WTC11 (cell line): ENCODE measurements at regions not wholly inside any gene's neighbourhood (a gene's known extent, or its start where the extent isn't known, plus 50 kb on each side); places are given as distances from the start of the nearest gene placed in this dataset.

Experiments
- ATAC-seq: fragments of 200-7000 bp; cut with Tn5 transposase; 2 replicates; pipeline ENCODE4 v1.10.0; 2021; ENCODE audit warnings: mild to moderate bottlenecking, moderate library complexity
- CTCF ChIA-PET: fragments of 300-600 bp; sonication (Branson Sonifier 250); formaldehyde crosslinking; loops from one replicate; lab custom pipeline; 2021; ENCODE audit warnings: antibody characterized with exemption; lab: Charles Lee
- POLR2A ChIA-PET: fragments of 350-600 bp; sonication (Branson Sonifier 250); formaldehyde crosslinking; loops from one replicate; lab custom pipeline; 2021; ENCODE audit warnings: antibody characterized with exemption; lab: Charles Lee
- DNase-seq: peaks from one replicate; pipeline ENCODE4 v3.0.0; 2021; ENCODE audit warnings: low spot score
- H3K27ac Mint-ChIP-seq: 2 replicates; pipeline ENCODE4 v1.8.0; 2021; ENCODE audit warnings: mixed read lengths
- H3K27me3 Mint-ChIP-seq: 2 replicates; pipeline ENCODE4 v1.8.0; 2021; ENCODE audit warnings: low read depth, mild to moderate bottlenecking, moderate library complexity, mixed read lengths
- H3K36me3 Mint-ChIP-seq: 2 replicates; pipeline ENCODE4 v1.8.0; 2021; ENCODE audit warnings: mixed read lengths
- H3K4me1 Mint-ChIP-seq: 2 replicates; pipeline ENCODE4 v1.8.0; 2022; ENCODE audit warnings: mixed read lengths
- H3K4me3 Mint-ChIP-seq: 2 replicates; pipeline ENCODE4 v1.8.0; 2021; ENCODE audit warnings: mild to moderate bottlenecking, moderate library complexity, mixed read lengths
- H3K9me3 Mint-ChIP-seq: 2 replicates; pipeline ENCODE4 v1.8.0; 2021; ENCODE audit warnings: mixed read lengths
- ATF1 ChIP-seq: sonication (generic); formaldehyde crosslinking; IDR thresholded peaks from 2 replicates; pipeline ENCODE4 v1.8.1; 2023; ENCODE audit warnings: mild to moderate bottlenecking, moderate library complexity, missing genetic modification reagents
- ESRRA ChIP-seq: sonication (generic); formaldehyde crosslinking; IDR thresholded peaks from 2 replicates; pipeline ENCODE4 v1.8.1; 2022; ENCODE audit warnings: mild to moderate bottlenecking, missing genetic modification reagents, borderline replicate concordance
- ETV6 ChIP-seq: sonication (generic); formaldehyde crosslinking; IDR thresholded peaks from 2 replicates; pipeline ENCODE4 v1.8.1; 2022; ENCODE audit warnings: mild to moderate bottlenecking, missing genetic modification reagents
- GTF2I ChIP-seq: fragments of 250-450 bp; sonication (Bioruptor Pico); conservative IDR thresholded peaks from 2 replicates; pipeline ENCODE4 v1.4.0; 2021; ENCODE audit warnings: mild to moderate bottlenecking
- KAT7 ChIP-seq: sonication (generic); formaldehyde crosslinking; IDR thresholded peaks from 2 replicates; pipeline ENCODE4 v1.8.1; 2023; ENCODE audit warnings: missing genetic modification reagents, mild to moderate bottlenecking, borderline replicate concordance
- NFATC4 ChIP-seq: fragments of 250-450 bp; sonication (Bioruptor Pico); IDR thresholded peaks from 2 replicates; pipeline ENCODE4 v1.9.0; 2021; ENCODE audit warnings: mild to moderate bottlenecking
- NFE2L1 ChIP-seq: sonication (generic); formaldehyde crosslinking; IDR thresholded peaks from 2 replicates; pipeline ENCODE4 v1.8.1; 2023; ENCODE audit warnings: missing genetic modification reagents
- NR1H2 ChIP-seq: sonication (generic); formaldehyde crosslinking; IDR thresholded peaks from 2 replicates; pipeline ENCODE4 v1.9.0; 2021; ENCODE audit warnings: mild to moderate bottlenecking, moderate library complexity, missing genetic modification reagents
- RORB ChIP-seq: fragments of 250-450 bp; sonication (Bioruptor Pico); IDR thresholded peaks from 2 replicates; pipeline ENCODE4 v1.9.0; 2021; ENCODE audit warnings: mild to moderate bottlenecking
- ZNF671 ChIP-seq: fragments of 250-450 bp; sonication (Bioruptor Pico); IDR thresholded peaks from 2 replicates; pipeline ENCODE4 v1.8.0; 2021; ENCODE audit warnings: mild to moderate bottlenecking
- TF ChIP-seq, protein P1 (sequence below): sonication (generic); formaldehyde crosslinking; IDR thresholded peaks from 2 replicates; pipeline ENCODE4 v1.8.1; 2023; ENCODE audit warnings: mild to moderate bottlenecking, missing genetic modification reagents
- TF ChIP-seq, protein P2 (sequence below): fragments of 250-450 bp; sonication (Bioruptor Pico); conservative IDR thresholded peaks from 2 replicates; pipeline ENCODE4 v1.9.0; 2021; ENCODE audit warnings: mild to moderate bottlenecking
- TF ChIP-seq, protein P3 (sequence below): fragments of 200-600 bp; IDR thresholded peaks from 2 replicates; pipeline ENCODE4 v1.8.0; 2022; ENCODE audit warnings: antibody characterized with exemption
- TF ChIP-seq, protein P4 (sequence below): sonication (generic); formaldehyde crosslinking; IDR thresholded peaks from 2 replicates; pipeline ENCODE4 v1.8.1; 2023; ENCODE audit warnings: mild to moderate bottlenecking, missing genetic modification reagents, borderline replicate concordance

DNA sequence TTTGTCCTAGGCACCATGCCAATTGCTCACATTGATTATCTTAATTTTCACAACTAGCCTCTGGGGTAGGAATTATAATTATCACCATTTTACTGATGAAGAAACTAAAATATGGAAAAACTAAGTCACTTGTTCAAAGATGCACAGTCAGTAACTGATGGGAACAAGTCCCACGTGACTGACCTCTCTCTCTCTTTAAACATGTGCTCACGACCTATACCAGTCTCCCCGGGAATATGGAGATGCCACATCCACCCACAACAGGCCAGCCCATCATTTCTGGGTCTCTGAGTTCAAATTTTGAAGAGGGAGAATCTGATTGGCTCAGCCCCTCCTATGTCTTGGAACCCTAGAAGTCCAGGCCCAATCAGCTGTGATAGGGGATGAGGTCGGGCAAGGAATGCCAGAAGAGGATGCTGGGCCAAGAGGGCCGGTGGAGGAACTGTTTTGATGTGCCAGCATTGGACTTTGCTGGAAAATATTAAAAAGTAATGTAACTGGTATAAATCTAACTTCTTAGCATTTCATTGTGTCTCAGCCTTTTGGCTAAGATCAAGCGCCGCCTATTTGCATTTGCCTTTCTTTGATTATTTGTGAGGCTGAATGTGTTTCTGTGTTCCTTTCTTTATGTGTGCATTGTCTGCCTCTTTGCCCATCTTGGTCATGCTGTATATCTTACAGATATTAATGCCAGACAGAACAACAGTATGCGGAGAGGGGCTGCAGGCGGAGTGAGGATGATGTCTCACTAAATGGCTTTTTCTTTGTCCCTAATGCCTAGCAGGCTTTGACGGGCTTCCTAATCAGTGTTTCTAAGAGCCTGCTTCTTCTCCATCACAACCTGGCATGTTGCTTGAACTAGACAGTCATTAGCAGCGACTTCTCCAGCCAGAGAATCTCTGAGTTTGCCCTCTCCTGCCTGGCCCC is 126.6 kb downstream of the VEGFA start (continued):
- TF ChIP-seq, protein P1, sequence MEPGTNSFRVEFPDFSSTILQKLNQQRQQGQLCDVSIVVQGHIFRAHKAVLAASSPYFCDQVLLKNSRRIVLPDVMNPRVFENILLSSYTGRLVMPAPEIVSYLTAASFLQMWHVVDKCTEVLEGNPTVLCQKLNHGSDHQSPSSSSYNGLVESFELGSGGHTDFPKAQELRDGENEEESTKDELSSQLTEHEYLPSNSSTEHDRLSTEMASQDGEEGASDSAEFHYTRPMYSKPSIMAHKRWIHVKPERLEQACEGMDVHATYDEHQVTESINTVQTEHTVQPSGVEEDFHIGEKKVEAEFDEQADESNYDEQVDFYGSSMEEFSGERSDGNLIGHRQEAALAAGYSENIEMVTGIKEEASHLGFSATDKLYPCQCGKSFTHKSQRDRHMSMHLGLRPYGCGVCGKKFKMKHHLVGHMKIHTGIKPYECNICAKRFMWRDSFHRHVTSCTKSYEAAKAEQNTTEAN (CRISPR knock-in tag), result no peak
- TF ChIP-seq ZNF671 (CRISPR knock-in tag), result no peak
- TF ChIP-seq NR1H2 (CRISPR knock-in tag), result no peak
- TF ChIP-seq, protein P2, sequence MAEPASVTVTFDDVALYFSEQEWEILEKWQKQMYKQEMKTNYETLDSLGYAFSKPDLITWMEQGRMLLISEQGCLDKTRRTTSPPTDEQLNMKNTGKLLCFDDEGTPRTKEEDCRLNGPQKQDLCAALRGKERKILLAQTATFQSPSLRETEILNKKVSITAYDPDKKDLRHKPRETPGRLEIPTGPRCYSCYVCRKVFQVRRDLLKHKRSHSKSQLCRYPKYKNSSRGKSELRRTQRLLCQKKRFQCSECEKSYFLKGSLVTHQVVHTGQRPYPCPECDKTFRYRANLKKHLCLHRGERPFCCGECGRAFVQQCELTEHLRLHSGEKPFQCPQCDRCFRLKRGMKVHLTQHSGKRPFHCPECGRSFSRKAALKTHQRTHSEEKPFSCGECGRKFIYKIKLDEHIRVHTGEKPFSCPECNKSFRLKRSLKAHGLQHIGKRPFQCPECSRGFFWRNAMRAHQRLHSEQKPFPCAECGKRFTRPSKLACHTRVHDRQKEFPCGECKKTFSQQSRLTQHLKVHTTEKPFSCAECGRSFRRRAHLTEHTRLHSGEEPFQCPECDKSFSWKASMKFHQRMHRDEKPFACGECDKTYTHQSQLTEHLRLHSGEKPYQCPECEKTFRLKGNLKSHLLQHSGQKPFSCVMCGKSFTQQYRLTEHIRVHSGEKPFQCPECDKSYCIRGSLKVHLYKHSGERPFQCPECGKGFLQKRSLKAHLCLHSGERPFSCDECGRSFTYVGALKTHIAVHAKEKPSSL, result no peak
- no peak for TF ChIP-seq KAT7 (CRISPR knock-in tag)
- no peak for TF ChIP-seq RORB (CRISPR knock-in tag)
- TF ChIP-seq ESRRA, result no peak
- TF ChIP-seq GTF2I (CRISPR knock-in tag), result no peak
- TF ChIP-seq ATF1 (CRISPR knock-in tag), result no peak
- TF ChIP-seq, protein P3, sequence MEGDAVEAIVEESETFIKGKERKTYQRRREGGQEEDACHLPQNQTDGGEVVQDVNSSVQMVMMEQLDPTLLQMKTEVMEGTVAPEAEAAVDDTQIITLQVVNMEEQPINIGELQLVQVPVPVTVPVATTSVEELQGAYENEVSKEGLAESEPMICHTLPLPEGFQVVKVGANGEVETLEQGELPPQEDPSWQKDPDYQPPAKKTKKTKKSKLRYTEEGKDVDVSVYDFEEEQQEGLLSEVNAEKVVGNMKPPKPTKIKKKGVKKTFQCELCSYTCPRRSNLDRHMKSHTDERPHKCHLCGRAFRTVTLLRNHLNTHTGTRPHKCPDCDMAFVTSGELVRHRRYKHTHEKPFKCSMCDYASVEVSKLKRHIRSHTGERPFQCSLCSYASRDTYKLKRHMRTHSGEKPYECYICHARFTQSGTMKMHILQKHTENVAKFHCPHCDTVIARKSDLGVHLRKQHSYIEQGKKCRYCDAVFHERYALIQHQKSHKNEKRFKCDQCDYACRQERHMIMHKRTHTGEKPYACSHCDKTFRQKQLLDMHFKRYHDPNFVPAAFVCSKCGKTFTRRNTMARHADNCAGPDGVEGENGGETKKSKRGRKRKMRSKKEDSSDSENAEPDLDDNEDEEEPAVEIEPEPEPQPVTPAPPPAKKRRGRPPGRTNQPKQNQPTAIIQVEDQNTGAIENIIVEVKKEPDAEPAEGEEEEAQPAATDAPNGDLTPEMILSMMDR, result no peak
- no peak for TF ChIP-seq NFE2L1 (CRISPR knock-in tag)

DNA sequence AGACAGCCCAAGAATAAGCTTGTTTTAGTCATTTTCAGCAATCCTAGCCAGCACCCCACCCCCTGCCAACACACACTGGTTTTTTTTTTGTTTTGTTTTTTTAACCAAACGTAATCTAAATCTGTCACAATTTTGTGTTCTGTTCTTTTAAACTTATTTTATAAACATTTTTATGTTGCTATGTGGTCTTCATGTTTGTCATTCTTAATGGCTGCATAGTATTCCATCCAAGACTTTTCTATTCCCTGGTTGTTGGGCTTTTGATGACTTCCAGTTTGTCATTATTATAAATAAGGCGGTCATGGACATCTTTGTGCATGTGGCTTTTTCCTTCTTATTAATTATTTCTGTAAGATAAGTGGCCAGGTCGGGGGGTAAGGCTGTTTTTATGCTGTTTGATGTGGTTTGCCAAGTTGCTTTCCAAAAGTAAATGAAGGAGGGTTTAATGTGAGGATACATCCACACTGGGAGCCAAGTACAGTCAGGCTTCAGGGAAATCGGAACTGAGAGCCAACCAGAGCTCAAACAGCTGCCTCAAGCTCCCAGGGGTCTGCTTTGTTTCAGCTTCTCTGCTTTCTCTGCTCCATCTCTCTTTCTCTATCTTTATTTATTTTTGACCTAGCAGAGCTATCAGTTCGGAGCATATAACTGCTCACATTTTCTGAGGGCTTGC is 125.8 kb downstream of the VEGFA start:
- H3K27ac Mint-ChIP-seq, result no peak overlapping the region
- TF ChIP-seq ETV6 (CRISPR knock-in tag), result no peak
- TF ChIP-seq, protein P4, sequence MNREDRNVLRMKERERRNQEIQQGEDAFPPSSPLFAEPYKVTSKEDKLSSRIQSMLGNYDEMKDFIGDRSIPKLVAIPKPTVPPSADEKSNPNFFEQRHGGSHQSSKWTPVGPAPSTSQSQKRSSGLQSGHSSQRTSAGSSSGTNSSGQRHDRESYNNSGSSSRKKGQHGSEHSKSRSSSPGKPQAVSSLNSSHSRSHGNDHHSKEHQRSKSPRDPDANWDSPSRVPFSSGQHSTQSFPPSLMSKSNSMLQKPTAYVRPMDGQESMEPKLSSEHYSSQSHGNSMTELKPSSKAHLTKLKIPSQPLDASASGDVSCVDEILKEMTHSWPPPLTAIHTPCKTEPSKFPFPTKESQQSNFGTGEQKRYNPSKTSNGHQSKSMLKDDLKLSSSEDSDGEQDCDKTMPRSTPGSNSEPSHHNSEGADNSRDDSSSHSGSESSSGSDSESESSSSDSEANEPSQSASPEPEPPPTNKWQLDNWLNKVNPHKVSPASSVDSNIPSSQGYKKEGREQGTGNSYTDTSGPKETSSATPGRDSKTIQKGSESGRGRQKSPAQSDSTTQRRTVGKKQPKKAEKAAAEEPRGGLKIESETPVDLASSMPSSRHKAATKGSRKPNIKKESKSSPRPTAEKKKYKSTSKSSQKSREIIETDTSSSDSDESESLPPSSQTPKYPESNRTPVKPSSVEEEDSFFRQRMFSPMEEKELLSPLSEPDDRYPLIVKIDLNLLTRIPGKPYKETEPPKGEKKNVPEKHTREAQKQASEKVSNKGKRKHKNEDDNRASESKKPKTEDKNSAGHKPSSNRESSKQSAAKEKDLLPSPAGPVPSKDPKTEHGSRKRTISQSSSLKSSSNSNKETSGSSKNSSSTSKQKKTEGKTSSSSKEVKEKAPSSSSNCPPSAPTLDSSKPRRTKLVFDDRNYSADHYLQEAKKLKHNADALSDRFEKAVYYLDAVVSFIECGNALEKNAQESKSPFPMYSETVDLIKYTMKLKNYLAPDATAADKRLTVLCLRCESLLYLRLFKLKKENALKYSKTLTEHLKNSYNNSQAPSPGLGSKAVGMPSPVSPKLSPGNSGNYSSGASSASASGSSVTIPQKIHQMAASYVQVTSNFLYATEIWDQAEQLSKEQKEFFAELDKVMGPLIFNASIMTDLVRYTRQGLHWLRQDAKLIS (CRISPR knock-in tag), result no peak
- no peak for TF ChIP-seq NFATC4
- TF ChIP-seq, all 79 proteins: peak for 0
- Mint-ChIP-seq H3K27me3 (peaks cover 11% of the 10 kb centered on the region), H3K4me1 (peaks cover 12% of the 10 kb centered on the region), H3K36me3 (no peaks in the 10 kb centered on the region), H3K9me3 (peaks cover 8% of the 10 kb centered on the region), H3K4me3 (no peak overlapping the region)
- POLR2A ChIA-PET, result no interaction called here
- ATAC-seq, result no peak
- CTCF ChIA-PET, result interaction anchor here (1.2 to 1.5 kb wide), 2 partner anchors 55 to 183 kb away, joined by 3 to 10 read pairs; no protein-coding TSS in a partner anchor
- DNase-seq, result no peak
